ENCODE measurements at regions not wholly inside any gene's neighbourhood (a gene's known extent, or its start where the extent isn't known, plus 50 kb on each side); places are given as distances from the start of the nearest gene placed in this dataset.
"Not testable (repeated sequence)": the region's sequence is repeated elsewhere in the genome, so short reads cannot be mapped to it uniquely, and the experiment has no call there.

- TF ChIP-seq, protein P1, sequence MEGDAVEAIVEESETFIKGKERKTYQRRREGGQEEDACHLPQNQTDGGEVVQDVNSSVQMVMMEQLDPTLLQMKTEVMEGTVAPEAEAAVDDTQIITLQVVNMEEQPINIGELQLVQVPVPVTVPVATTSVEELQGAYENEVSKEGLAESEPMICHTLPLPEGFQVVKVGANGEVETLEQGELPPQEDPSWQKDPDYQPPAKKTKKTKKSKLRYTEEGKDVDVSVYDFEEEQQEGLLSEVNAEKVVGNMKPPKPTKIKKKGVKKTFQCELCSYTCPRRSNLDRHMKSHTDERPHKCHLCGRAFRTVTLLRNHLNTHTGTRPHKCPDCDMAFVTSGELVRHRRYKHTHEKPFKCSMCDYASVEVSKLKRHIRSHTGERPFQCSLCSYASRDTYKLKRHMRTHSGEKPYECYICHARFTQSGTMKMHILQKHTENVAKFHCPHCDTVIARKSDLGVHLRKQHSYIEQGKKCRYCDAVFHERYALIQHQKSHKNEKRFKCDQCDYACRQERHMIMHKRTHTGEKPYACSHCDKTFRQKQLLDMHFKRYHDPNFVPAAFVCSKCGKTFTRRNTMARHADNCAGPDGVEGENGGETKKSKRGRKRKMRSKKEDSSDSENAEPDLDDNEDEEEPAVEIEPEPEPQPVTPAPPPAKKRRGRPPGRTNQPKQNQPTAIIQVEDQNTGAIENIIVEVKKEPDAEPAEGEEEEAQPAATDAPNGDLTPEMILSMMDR (IDR thresholded peaks at IDR 0.05; ENCODE audit: insufficient read depth, low read depth, low read length, missing control alignments), result peak; percentile 36
- peak; percentile 44 for DNase-seq (ENCODE audit: low read depth)
- no peak overlapping the region for H3K4me3 ChIP-seq (ENCODE audit: low read depth, low read length)
Observed at GRCh38 chr6:135675862-135676261, 175.6 kb upstream of the PDE7B start.

- DNase-seq (ENCODE audit: low read depth), result no peak
- H3K4me3 ChIP-seq (ENCODE audit: low read depth, low read length), result no peak overlapping the region
- TF ChIP-seq, protein P1 (IDR thresholded peaks at IDR 0.05; ENCODE audit: insufficient read depth, low read depth, low read length, missing control alignments), result no peak
Observed at GRCh38 chr6:135680964-135681913, 170.3 kb upstream of the PDE7B start.

DNA sequence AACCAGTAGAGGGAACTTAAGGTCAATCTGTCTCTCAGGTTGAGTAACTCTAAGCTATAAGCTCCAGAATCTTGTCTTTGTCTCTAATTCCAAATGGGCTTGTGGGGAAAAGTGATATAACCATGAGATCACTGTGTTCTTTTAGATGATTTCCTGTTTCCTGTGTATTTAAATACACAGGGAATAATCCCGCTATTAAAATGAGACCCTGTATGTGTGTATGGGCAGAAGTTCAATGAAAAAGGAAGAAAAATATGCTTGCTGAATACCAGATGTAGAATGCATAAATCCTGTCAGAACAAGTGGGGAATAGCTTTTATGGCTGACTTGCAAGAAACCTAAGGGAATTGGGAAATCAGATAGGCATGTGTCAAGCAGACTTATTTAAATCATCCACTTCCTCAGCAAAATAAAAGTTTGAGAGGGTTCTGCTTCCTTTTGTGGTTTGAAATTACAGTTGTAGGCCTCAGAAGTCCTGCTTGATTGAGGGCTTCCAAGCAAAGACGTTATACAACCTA lies 164.7 kb upstream of the PDE7B start:
- TF ChIP-seq, protein P1 (IDR thresholded peaks at IDR 0.05; ENCODE audit: insufficient read depth, low read depth, low read length, missing control alignments), result no peak
- DNase-seq (ENCODE audit: low read depth), result no peak
- no peak overlapping the region for H3K4me3 ChIP-seq (ENCODE audit: low read depth, low read length)

DNA sequence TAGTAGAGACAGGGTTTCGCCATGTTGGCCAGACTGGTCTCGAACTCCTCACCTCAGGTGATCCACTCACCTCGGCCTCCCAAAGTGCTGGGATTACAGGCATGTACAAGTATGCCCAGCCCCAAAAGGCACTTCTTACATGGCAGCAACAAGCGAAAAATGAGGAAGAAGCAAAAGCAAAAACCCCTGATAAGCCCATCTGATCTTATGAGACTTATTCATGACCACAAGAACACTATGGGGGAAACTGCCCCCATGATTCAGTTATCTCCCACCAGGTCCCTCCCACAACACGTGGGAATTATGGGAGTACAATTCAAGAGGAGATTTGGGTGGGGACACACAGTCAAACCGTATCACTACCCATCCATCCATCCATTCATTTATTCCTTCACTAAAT lies 163.0 kb upstream of the PDE7B start:
- H3K4me3 ChIP-seq (ENCODE audit: low read depth, low read length); DNase-seq (ENCODE audit: low read depth): not testable (repeated sequence)

- TF ChIP-seq, protein P1 (IDR thresholded peaks at IDR 0.05; ENCODE audit: insufficient read depth, low read depth, low read length, missing control alignments), result no peak
- DNase-seq (ENCODE audit: low read depth), result no peak
- no peak overlapping the region for H3K4me3 ChIP-seq (ENCODE audit: low read depth, low read length)
Observed at GRCh38 chr6:135692426-135692825, 159.1 kb upstream of the PDE7B start.

DNA sequence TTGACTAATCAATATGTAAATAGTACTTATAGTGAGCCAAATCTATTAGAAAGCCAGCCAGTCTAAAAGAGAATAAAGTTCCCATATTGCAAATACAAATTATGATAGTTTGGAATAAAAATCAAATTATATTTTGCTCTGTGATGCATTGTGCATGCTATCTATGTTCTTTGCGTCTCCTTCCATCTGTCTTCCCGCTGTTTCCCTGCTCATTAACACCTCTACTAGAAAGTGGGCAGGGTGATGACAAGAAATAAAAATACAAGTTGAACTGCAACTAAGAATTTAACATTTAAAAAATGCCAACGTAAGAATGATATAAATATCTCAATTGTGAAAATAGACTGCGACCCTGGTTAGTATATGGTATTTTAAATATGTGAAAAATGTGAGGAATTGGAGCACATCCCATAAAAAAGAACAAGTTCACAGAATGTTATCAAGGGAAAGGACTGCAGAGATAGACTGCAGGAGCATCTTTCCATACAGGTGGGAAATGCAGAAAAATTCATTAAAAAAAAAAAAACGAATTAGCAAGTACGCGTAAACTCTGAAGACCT lies 157.6 kb upstream of the PDE7B start:
- no peak overlapping the region for H3K4me3 ChIP-seq (ENCODE audit: low read depth, low read length)
- TF ChIP-seq, protein P1 (IDR thresholded peaks at IDR 0.05; ENCODE audit: insufficient read depth, low read depth, low read length, missing control alignments), result no peak
- no peak for DNase-seq (ENCODE audit: low read depth)

DNA sequence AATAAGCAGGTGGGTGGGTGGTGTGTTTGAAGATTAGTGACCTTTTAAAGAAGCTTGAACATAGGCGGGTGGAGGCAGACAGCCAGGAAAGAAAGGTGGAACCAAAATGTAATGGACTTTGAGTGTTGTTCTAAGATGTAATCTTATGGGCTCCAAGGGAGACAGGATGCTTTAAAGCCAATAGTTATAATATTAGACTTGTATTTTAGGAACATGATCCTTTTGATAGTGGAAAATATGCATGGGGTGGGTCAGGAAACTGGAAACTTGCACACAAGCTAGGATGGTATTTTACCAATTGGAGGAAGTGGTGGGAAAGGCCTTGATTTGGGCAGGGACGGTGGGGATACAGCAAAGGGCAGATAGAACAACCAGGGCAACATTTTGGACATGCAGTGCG lies 151.8 kb upstream of the PDE7B start:
- TF ChIP-seq, protein P1 (IDR thresholded peaks at IDR 0.05; ENCODE audit: insufficient read depth, low read depth, low read length, missing control alignments), result no peak
- no peak for DNase-seq (ENCODE audit: low read depth)
- no peak overlapping the region for H3K4me3 ChIP-seq (ENCODE audit: low read depth, low read length)
